Fibroblast of peridontal ligament (primary cell): ENCODE measurements at regions not wholly inside any gene's neighbourhood (a gene's known extent, or its start where the extent isn't known, plus 50 kb on each side); places are given as distances from the start of the nearest gene placed in this dataset.

Source experiments
- DNase-seq: peaks from one replicate; pipeline ENCODE4 v3.0.0-alpha.2; 2010; ENCODE audit errors: extremely low read depth

DNA sequence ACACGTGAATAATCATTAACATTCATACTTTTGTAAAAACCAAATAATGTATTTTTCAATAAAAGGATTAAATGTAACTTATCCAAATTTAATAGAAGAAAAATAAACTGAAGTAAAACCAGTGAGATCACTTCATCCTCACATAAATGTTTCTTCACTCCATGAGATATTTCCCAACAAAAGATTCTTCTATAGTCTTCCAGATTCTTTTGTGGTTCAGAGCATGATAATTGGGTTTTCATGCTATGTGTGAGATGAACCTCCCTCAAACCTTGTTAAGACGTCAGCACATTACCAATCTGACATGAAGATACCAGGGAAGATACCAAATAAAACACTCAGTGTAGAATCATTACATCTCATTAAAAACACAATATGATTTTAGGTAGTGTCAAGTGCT lies 62.9 kb upstream of the OXGR1 start:
- peak; percentile 21 for DNase-seq

DNA sequence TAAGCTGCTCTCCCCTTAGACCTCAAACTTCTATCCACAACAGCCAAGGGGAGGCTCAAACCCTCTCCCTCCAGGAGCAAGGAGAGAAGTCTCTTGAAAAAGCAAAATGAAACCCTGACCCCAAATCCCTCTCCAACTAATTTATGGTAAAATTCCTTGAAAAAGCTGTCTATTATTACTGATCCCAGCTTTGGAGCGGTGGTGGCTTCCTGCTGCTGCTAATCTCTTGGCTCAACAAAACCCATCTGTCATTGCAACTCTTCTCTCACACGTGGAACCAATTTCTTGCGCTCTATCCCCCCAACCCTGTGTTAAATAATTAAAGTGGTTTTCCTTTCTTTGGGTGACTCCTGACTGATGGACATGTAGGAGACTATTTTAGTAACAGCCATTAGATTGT lies 64.1 kb upstream of the OXGR1 start:
- peak; percentile 1 for DNase-seq

DNA sequence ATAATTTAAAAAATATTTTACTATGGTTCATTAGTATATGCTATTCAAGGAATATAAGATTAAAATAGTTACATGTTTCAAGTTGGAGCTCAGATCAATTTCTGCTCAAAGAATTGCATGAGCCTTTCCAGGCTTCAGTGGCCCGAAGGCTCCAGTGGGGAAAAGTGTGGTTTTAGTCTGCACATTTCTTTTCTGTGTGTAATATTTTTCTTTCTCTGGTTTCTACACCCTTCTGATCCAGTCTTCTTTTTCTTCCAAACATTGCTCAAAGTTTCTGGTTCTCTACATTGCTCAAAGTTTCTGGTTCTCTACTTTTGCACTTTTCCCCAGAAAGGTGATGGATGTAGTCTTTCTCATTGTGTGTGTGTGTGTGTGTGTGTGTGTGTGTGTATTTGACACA lies 64.7 kb upstream of the OXGR1 start:
- DNase-seq, result peak; percentile 36

DNA sequence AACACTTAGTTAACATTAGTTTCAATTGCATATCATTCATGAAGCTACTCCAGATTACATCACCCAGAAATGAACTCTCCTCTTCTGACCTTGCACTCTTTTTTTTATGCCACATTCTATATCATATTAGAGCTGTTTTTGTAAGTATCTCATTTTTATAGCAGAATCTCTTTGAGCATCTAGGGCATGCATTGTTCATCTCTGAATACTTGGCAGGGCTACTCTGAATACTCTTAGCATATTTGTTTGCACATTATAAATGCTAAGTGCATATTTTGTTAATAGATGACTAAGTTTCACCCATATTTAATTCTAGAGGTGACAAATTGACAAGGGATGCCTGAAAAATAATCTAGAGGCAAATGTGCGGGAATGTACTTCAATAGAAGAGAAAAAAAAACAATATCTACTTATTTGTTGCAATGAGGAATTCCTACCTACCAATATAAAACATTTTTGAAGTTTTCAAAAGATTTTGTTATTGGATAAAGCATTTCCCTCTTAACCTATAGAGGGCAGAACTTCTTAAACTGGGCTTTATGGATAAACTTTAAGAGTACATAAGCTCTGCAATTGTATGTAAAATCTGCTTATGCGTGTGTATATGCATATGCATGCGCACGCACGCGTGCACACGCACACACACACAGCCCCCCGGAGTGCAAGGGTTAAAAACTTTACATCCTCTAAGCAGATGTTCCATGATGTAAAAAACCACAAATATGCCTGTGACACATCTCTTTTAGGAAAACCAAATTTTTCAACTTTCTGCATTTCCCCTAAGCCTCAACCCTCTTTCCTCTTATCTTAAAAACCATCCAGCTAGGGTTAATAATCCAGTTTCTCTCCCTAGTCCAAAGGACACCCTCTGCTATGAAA lies 73.0 kb upstream of the OXGR1 start:
- DNase-seq, result peak; percentile 35

DNA sequence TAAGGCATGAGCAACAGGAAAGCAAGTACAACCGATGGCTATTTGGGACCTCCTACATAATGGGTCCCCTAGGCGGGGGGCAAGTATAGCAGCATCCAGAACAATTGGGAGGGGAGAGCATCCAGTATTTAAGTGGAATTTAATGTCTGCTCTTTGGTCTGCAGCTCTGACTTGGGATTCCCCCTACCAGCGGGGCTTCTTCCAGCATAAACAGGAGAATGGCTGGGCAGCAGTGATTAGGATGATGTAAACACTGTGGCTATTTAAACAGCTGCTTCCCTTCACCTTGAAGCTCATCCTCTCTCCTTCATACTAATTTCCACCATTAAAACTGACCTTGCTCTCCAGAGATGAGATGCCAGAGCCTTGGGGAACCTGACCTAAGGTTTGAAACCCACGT lies 73.9 kb upstream of the OXGR1 start:
- DNase-seq, result no peak

DNA sequence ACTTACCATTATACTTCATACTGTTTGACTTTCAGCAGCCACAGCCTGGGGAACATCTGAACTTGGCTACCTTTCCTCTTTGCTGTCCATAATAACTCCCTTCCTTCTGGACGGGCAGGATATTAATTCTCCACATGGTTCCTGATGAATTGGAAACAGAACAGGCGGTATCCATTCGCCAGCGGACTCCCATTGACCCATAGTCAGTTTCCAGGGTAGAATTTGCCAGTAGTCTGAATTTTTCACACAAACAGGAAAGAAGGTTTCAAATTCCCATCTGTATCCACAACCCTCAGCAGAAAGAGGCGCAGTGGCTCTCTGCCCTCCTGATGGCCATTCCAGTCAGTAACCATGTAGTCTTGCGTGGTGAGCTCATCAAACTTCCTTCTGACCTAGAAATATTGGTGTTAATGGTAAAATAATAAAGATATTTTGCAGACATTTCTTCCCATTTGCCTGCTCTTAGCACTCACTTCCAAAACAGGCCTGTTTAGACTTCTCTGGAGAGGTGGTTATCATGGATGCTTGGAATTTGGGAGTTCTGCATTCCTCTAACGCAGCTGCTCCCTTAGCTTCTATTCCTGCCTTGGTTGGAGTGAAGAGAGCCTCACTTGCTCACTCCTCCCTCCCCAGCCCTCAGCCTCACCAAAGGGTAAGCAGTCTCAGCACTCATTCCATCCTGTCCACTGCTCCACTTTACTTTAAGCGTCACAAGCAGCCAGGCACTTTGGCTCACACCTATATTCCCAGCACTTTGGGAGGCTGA lies 75.0 kb upstream of the OXGR1 start:
- DNase-seq, result no peak

DNA sequence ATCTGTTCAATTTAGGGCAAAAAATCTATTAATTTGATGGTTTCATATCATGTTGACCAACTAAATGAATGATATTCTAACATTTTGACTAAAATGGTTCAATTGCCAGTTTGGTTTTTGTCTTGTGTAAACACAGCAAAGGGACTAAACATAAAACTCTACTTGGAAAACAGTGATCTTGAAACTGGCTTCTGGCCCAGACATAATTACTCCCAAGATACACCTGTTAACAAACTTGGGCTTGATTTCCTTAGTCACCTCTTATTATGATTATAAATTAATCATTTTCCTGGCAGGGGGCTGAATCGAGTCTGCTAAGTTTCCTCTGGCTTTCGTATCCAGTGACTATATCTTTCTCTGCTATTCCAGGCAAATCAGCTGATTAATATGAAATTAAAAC lies 78.0 kb upstream of the OXGR1 start:
- DNase-seq, result no peak

DNA sequence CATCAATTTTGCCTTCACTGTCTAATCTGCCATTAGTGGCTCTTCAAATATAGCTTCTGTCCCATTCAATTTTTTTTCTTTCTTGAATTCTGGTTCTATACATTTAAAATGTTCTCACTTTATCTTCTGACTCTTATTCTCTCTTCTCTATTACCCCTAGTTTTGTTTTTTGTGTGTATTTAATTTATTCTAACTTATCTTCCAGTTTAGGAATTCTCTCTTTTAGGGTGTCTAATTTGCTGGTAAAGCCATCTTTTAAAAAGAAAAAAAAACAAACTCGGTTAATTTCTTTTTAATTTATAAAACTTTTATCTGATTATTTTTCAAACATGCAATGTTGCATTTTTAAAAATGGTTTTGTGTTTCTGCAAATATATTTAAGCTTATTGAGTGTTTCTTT lies 80.3 kb upstream of the OXGR1 start:
- no peak for DNase-seq

DNA sequence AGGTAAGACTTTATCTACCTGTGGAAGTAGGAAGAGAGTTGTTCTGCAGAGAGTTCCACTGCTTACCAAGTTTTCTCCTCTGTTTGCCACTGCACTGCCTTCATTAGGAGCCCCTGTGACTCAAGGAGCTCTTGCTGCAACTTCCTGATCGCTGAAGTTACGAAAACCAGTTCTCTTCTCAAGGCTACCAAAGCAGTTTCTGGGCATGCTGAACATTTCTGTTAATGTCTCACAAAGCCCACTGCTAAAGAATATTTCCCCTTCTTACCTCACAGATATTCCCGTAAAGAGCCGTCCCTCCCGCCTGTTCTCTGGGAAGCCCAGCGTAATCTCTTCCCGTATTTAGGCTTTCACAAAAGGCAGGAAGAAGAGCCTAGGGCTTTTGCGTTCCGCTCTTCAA lies 82.6 kb upstream of the OXGR1 start:
- DNase-seq, result peak; percentile 48

DNA sequence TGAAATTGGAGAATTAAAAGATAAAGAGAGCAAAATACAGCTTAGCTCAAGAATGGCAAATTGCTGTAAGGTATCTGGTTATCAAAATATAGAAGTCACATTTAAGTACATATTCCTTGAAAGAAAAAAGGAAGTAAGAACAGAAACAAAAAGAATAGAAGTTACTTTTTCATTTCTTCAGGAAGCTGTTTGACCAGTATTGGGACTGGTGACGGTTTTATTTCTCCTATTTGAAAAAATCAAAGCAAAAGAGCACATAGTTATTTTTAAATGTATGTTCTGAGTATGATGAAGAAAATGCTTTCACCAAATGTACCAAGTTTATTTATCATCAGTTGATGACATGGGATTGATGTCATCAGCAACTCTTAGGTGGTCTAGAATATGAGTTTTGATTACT lies 83.1 kb upstream of the OXGR1 start:
- DNase-seq, result no peak

DNA sequence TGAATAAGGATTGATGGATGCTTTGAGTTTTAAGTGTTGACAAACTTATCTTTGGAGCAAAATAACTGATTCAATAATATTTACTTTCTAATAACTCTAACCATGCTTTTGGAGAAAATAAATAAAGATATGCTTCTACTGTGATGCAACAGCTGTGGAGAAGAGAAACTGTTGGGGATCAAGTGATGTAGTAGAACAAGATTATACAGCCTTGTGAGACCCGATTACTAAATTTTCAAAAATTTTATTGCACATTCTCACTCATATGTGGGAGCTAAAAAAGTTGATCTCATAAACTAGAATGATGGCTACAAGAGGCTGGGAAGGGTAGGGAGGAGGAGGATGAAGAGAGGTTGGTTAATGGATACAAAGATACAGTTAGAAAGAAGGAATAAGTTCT lies 85.5 kb upstream of the OXGR1 start:
- no peak for DNase-seq

DNA sequence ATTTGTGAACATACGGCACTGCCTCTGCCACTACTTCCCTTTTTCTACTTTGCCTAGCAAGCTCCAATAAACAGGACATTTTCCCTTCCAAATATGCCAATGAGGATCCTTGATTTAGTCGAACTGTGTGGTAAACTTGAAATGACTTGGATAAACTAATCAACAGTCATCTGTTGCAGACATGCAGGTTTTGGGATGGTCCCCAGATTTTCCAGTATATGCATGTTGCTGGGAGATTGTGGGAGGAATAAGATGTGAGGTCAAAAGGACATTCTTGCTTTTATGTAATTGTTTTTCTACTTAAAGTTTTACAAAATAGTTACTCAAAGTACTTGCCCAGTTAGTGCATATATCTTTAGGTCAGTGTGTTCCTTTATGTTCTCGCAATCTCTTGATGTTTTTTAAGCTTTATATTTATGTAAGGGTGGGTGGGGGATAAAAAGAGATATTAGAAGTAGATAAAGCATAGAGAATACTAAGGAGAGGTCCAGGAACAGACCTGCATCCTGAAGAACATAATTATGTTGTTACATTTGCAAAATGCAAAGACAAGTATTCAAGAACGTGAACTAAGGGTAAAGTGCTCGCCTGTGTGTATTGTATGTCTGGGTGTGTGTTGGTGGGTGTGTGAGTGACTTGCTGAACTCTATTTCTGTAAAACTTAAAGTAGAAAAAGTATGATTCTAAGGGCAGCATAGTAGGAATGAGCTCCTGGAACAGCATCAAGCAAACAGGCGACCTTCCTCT lies 88.4 kb upstream of the OXGR1 start:
- DNase-seq, result peak; percentile 1

DNA sequence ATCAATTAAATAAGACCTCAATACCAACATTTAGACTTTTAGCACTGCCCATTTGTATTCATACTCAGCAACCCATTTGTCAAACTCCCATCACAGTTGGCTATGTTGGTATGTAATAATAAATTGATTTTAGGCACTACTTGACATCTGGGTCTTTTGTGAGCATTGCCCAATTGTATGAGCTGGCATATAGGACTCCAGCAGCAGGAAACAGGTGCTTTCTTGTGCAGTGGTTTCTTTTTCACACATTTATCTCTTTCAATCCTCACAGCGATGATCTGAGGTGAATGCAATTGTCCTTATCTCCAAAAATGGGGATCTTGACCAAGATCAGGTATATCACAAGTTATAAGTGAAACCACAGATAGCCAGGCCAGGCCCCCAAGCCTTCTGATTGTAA lies 96.9 kb upstream of the OXGR1 start:
- no peak for DNase-seq

DNA sequence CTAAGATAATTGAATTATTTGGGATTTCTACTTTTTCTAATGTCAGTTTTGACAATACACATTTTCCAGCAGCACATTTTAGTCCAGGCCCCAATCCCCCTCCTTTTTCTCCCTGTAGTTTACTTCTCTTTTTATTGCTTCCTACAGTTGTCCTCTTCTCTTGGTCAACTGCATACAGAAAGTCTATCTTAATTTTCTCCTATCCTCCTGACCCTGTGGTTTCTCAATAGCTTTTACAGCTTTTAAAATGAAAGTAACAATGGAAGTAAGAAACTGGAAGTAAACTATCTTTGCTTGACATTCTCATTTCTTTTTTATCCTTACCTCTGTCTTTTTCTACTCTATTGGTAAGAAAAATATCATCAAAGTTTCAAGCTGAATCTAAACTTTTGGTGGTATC lies 106.5 kb upstream of the OXGR1 start:
- no peak for DNase-seq

DNA sequence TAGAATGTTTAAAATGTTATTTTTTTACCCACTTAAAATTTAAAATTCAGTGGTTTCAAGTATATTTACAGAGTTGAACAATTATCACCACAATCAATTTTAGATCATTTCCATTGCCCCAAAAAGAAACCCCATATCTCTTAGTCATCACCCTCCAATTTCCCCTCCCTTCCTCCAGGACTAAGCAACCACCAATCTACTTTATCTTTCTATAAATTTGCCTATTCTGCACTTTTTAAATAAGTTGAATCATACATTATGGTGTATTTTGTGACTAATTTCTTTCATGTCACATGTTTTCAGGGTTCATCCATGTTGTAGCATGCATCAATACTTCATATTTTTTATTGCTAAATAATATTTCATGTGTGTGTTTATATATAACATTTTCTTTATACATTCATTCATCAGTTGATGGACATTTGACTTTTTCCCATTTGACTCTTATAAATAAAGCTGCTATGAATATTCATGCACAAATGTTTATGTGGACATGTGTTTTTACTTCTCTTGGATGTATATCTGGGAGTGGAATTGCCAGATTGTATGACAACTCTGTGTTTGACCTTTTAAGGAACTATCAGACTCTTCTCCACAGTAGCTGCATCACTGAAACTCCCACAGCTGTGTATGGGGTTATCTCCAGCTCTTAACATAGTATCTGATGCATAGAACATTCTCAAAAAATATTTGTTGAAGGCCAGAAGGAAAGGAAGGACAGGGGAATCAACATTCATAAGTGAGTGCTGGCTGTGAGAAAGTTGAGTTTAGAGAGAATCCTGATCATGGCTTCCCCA lies 107.8 kb upstream of the OXGR1 start:
- DNase-seq, result no peak

DNA sequence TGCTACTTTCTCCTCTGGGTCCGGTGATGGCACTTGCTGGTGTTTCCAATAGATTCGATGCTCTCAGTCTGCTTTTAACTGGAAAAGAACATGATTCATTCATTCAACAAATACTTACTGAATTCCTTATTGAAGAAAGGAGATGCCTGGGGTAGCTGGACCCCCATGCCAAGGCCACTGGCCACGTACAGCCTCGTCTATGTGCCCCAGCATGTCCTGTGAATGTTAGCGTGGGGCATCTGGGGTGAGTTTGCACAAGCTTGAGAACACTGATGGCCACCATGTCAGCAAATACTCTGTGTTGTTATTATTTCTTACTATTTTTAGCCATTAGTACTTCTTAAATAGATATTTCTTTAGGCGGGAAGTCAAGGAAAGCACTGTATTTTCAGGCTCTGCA lies 112.0 kb upstream of the OXGR1 start:
- DNase-seq, result no peak

DNA sequence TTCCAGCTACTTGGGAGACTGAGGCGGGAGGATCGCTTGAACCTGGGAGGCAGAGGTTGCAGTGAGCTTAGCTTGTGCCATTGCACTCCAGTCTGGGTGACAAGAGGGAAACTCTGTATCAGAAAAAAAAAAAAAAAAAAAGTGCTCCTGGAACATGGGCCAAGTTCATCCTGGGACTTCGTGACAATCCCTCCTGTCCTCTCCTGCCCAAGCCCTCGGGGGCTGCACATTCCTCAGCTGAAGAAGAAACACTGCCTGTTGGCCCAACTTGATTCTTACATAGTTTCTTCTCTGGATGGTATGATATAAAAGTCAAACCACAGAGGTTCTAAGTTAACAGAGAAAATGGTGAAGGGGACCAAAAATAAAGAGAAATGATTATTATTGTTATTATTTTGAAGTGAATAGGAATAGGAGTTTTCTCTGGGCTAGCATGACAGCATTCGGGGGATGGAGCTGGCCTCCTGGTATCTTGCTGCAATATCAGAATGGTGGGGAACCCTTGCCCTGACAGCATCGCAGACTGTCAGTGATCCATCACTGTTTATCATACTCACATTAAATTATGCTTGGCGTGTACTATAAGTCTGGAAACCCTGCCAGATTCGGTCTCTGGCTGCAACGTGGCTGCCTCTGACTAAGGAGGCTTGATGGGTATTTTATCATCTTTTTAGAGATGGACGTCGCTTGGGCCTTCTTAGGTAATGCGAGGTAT lies 113.7 kb upstream of the OXGR1 start:
- DNase-seq, result peak; percentile 45

DNA sequence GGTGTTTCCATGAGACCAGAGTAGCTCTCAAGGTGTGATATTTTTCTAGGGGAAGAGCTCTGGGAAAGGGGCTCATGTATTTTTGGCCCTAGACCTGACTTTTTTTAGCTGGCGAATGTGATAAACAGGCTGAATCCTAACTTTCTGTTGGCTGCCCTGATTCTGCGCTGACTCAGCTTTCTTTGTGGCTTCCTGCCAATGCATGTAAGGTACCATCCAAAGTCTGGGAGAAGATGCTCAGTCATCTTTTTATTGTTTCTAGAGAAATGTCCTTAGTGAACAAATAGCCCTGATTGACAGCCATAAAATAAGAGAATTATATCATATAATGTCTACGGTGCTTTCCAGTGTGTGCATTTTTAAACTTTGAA lies 113.6 kb upstream of the MBNL2 start:
- DNase-seq, result peak; percentile 39

DNA sequence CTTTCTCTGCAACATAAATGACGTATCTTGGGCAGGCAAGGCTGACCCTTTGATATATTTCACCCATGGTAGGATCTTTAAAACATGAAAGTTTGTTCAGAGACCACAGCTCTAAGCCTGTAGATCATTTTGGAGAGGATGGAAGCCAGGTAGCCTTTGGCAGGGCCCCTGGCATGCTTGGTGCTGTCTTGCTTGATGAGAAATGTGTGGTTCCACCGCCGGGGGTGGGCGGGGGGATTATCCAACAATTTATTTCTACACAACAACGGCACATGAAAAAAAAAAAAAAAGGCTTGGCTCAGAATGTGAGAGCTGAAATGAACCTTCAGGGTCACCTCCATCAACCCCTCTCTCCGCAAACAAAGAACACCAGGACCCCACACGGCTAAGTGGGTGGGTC lies 112.9 kb upstream of the MBNL2 start:
- DNase-seq, result no peak

DNA sequence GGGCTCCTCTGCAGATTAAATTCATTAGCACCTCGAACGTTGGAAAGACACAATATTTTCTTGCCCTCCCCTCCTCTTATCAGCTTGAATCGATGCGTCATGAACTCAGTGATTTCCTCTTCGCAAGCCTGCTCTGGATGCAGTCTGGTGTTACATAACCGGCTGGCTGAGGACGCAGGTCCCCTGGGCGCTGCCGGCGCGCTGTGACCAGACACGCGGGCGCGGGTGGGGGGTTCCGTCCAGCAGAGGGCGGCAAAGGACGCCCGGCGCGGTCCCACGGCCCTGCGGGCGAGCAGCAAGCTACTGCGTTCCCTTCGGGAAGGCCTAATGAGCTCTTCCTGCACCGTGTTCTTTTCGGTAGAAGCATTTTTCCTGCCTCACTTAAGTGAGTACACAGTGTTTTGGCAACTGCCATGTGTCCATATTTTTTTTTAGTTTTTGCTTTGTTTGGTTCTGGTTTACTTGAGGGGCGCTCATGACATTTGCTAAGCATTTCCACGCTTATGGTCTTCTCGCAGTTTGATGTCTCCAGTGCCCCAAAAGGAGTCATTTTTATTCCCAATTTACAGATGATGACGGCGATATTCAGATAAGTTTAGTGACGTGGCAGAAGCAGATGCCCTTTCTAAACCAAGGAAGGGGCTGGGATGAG lies 112.2 kb upstream of the MBNL2 start:
- DNase-seq, result peak; percentile 72

DNA sequence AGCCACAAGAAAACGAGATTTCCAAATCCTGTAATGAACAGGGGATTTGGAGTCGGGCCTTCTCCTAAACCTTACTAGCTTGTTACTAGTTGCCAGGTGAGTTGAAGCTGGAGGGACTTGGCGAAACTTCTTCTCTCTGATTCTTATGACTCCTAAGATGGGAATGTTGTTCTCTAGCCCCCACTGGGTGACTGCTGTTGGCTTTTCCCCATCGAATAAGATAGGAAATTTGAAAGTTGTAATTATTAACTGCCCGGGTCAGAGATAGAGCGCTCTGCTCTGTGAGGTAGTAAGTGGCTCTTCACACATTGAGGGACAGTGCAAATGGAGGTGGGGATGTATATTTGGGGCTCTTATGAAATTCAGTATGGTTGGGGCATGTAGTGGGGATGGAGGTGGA lies 111.2 kb upstream of the MBNL2 start:
- no peak for DNase-seq
